ENCODE measurements at regions not wholly inside any gene's neighbourhood (a gene's known extent, or its start where the extent isn't known, plus 50 kb on each side); places are given as distances from the start of the nearest gene placed in this dataset.
"Not testable (repeated sequence)": the region's sequence is repeated elsewhere in the genome, so short reads cannot be mapped to it uniquely, and the experiment has no call there.

GRCh38 chr9:102497709-102498108 lies 497.4 kb upstream of the CYLC2 start:
- no peak for DNase-seq

GRCh38 chr9:102486976-102487375 lies 508.2 kb upstream of the CYLC2 start:
- not testable (repeated sequence) for DNase-seq

DNA sequence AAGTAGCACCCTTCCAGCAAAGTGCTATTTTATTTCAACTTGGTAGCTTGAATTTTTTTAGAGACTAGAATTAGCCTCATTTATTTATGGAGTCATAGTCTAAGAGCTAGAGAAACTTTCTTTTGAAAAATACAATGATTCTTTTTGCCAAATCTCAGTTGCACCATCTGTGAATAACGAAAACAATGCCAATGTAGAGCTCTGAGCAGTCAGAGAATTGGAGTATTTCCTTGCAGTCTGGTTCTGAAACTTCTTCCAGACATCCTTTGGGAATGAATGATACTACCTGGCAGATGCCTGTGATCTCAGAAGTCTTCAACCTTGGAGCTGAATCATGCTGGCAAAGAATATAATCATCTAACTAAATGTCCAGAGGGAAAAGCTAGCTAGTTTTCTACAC lies 511.5 kb upstream of the CYLC2 start:
- DNase-seq: no peak

DNA sequence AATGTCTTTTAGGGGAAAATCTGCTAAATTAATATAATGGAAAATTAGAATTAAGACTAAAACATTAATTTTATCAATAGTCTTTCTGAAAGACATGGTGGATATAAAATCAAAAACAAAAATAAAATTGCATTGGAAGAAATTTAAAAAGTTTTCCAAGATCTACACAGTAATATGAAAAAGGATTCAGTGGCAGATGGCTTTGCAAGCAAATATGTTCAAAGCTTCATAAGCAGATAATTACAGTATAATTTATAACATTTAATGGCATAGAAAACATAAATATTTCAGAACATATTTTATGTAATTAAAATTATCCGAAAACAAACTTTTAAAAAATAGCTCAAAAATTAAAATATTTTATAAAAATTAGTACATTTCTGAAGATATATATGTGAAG lies 512.4 kb upstream of the CYLC2 start:
- DNase-seq: no peak

GRCh38 chr9:102479191-102479590 lies 515.9 kb upstream of the CYLC2 start:
- no peak for DNase-seq

GRCh38 chr9:102474357-102474756 lies 520.8 kb upstream of the CYLC2 start:
- no peak for DNase-seq

- not testable (repeated sequence) for DNase-seq
Measured at GRCh38 chr9:102469430-102469829, 525.7 kb upstream of the CYLC2 start.

DNA sequence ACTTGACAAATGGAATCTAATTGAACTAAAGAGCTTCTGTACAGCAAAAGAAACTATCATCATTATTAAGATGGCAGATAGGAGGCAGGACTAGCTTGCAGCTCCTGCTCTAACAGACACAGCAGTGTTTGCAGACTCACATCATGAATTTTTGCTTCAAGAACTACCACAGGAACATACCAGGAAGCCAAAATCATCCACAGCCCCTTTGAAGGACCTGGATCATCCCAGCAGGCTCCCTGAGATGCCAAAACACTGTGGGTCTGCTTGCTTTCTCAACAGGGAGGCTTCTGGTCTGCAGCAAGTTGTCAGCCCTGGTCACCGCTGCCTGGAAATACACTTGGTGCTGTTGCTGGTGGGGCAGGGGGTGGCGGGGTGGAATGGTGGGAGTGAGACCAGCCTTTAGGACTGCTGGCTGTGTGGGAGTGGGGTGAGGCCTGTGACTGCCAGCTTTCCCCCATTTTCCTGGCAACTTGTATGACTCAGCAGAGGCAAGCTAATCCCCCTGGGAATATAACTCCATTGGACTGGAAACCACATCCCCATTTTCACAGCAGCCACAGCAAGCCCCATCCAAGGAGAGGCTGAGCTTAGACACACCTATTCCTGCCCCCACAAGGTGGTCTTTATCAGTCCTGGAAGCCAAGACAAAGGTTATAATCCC lies 533.8 kb upstream of the CYLC2 start:
- peak in 1 of 2 experiments; percentile 3 for DNase-seq

- no peak for DNase-seq
Measured at GRCh38 chr9:102459828-102460227, 535.3 kb upstream of the CYLC2 start.

GRCh38 chr9:102456562-102456961 lies 538.6 kb upstream of the CYLC2 start:
- DNase-seq: no peak

DNA sequence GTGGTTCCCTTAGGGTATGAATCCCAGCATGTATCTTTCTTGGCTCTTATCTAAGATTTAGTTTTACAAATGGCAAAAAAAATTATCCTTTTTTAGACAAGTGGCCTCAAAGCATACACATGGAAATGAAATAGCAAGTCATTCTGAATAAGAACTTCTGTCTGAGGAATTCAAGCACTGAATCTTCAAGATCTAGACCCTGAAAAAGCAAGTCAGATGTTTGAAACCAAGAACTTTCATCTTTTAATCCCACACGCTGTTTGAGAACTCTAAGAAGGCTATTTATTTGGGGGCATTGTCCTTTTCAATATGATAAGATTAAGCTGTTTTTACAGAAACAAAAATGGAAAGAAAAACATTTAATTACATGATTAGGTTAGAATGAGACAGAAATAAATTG lies 549.2 kb upstream of the CYLC2 start:
- DNase-seq: no peak

DNA sequence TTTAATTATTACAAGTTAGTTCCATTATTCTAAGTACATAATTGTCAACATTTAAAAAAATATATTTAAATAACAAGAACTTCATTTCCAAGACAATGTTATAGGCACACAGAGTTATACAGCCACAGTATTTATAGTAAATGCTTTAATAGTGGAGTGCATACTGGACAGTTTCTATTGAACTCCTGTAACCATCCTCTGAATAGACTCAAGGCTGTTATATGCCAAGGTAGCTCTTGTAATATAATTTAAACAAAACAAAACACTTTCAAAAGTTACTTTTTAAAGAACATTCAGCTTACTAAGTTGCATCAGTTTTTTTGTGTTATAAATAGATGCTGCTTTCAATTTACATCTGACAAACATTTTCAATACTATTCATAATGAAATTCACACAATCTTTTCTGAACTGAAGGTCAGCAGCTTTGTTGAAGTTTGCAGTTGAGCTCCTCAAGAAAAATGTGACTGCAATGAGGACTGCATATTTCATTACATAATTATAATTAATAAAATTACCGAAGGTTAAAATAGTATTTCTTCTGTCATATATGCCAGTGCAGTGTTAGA lies 549.9 kb upstream of the CYLC2 start:
- DNase-seq: no peak

DNA sequence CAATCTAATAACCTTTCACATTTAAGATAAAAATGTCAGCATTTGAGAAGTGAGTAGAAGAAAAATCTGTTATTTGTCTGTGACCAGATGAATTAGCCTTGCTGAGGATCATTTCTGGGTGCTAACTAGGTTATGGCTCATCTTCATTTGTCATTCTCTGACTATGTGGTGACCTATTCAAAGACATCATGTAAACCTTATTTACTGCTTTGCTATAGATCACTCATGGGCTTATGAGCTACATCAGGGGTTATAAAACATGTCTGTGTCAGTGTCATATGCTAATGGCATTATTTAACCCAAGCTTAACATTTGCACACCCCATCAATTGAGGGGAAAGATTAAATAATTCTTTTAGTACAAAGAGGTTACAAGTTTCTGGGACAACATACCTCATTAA lies 555.5 kb upstream of the CYLC2 start:
- DNase-seq: no peak

DNA sequence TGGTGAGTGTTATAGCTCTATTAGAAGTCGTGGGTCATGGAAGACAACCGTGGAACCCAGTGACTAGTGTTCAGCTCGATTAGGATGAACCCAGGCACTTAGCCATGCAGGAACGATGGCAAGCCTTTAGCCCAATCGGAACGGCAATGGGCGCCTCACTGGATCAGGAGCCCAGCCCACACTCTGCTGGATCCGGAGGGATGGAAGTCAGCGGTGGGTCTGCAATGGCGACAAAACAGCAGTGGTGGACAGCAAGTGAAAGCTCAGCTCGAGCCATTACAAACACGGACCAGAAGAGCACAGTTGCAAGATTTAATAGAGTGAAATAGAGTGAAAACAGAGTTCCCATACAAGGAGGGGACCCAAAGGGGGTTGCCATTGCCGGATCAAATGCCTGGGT lies 558.5 kb upstream of the CYLC2 start:
- DNase-seq: not testable (repeated sequence)

DNA sequence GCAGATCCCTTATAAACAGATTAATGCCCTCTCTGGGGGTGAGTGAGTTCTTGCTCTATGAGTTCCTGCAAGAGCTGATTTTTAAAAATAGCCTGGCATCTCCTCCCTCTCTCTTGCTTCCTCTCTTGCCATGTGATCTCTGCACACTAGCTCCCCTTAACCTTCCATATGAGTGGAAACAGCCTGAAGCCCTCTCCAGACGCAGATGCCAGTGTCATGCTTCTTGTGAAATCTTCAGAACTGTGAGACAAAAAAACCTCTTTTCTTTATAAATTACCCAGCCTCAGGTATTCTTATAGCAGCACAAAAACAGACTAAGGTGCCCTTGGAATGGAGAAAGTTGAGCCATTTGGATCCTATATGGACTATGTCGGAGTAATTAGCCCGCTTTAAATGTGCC lies 559.7 kb upstream of the CYLC2 start:
- no peak for DNase-seq

DNA sequence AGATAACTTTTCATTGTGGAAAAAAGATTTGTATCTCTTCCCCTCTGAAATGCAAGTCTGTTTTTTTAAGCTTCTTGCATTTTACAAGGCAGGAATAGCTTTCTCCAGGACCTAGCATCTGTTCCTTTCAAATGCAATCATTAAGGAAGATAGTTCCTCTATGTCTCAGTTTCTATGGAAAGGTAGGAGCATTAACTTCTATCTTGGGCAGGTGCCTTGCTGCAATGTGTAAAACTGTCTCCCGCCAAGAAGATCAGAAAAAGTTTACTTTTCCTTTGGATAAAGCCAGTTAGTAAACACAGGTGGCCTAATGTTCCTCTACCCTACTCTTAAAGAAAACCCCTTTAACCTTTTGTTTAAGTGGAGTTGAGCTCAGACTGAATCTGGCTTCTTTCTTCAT lies 560.6 kb upstream of the CYLC2 start:
- DNase-seq: no peak

GRCh38 chr9:102428305-102428704 lies 566.8 kb upstream of the CYLC2 start:
- no peak for DNase-seq

DNA sequence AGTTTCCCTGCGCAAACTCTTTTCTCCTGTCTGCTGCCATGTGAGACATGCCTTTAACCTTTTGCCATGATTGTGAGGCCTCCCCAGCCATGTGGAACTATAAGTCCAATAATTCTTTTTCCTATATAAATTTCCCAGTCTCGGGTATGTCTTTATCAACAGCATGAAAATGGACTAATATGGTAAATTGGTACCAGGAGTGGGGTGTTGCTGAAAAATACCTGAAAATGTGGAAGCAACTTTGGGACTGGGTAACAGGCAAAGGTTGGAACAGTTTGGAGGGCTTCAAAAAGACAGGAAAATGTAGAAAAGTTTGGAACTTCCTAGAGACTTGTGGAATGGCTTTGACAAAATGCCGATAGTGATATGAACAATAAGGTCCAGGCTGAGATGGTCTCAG lies 578.9 kb upstream of the CYLC2 start:
- not testable (repeated sequence) for DNase-seq

- DNase-seq: no peak
Measured at GRCh38 chr9:102405218-102405867, 589.8 kb upstream of the CYLC2 start.

DNA sequence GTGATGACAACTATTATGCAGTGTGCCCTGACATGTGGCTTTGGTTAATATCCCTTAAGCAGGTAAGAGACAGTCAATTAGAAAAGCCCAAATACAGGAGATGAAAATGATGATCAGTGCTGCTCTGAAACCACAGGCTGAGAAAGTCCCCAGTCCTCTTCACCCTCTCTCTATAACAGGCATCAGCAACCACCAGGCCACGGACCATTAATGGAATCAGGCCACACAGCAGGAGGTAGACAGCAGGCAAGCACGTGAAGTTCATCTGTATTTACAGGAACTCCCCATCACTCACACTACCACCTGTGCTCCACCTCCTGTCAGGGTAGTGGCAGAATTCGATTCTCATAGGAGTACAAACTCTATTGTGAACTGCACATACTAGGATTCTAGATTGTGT lies 591.6 kb upstream of the CYLC2 start:
- DNase-seq: no peak

- no peak for DNase-seq
Measured at GRCh38 chr9:102398205-102398604, 596.9 kb upstream of the CYLC2 start.

DNA sequence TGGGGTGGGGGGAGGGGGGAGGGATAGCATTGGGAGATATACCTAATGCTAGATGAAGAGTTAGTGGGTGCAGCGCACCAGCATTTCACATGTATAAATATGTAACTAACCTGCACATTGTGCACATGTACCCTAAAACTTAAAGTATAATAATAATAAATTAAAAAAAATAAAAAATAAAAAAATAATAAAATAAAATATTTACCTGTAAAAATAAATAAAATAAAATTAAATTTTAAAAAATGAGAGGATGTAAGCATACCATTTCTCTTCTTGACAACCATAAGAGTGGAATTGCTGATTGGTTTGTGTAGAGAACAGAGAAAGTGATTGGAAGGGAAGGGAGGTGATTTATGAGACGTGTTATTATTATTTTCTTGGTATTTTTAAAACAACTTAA lies 609.5 kb upstream of the CYLC2 start:
- not testable (repeated sequence) for DNase-seq

- DNase-seq: no peak
Measured at GRCh38 chr9:102362470-102363132, 624.2 kb upstream of the GRIN3A start.

GRCh38 chr9:102360846-102361245 lies 622.4 kb upstream of the GRIN3A start:
- DNase-seq: no peak

Measured in NCI-H526 (cell line).